K562 (cell line): ENCODE measurements at regions not wholly inside any gene's neighbourhood (a gene's known extent, or its start where the extent isn't known, plus 50 kb on each side); places are given as distances from the start of the nearest gene placed in this dataset.

ENCODE experiments used
- MXI1 ChIP-seq: IDR thresholded peaks from 2 replicates; pipeline ENCODE4 v1.6.1; 2011; ENCODE audit warnings: low read depth, mild to moderate bottlenecking, improper control_type of control experiment, low read length
- YY1 ChIP-seq, 3 experiments: IDR thresholded peaks; 2 replicates each; pipeline ENCODE4 v1.6.1; 2011; ENCODE audit warnings: low read length in 2 of 3, mild to moderate bottlenecking in 2 of 3, moderate library complexity in 2 of 3, borderline replicate concordance in 1 of 3, control low read depth in 1 of 3, low read depth in 1 of 3; ENCODE audit not compliant: insufficient read depth in 3 of 3, insufficient replicate concordance in 2 of 3, control insufficient read depth in 1 of 3, insufficient read length in 1 of 3; ENCODE audit errors: extremely low read depth in 1 of 3

GRCh38 chr3:105140899-105141367 lies 225.8 kb upstream of the ALCAM start:
- TF ChIP-seq YY1 (IDR thresholded peaks at IDR 0.05; ENCODE audit: borderline replicate concordance in 1 of 3, control insufficient read depth in 1 of 3, extremely low read depth in 1 of 3, insufficient read depth in 3 of 3, insufficient read length in 1 of 3, insufficient replicate concordance in 2 of 3, low read depth in 1 of 3, low read length in 2 of 3) (no peak), MXI1 (no peak)
